LNCAP (cell line): ENCODE measurements at regions not wholly inside any gene's neighbourhood (a gene's known extent, or its start where the extent isn't known, plus 50 kb on each side); places are given as distances from the start of the nearest gene placed in this dataset.

Experiments used
- TF ChIP-seq, protein P1 (sequence below): fragments of 450-650 bp; IDR thresholded peaks from 2 replicates; pipeline ENCODE4 v1.5.1; 2017; ENCODE audit warnings: mild to moderate bottlenecking

- TF ChIP-seq, protein P1, sequence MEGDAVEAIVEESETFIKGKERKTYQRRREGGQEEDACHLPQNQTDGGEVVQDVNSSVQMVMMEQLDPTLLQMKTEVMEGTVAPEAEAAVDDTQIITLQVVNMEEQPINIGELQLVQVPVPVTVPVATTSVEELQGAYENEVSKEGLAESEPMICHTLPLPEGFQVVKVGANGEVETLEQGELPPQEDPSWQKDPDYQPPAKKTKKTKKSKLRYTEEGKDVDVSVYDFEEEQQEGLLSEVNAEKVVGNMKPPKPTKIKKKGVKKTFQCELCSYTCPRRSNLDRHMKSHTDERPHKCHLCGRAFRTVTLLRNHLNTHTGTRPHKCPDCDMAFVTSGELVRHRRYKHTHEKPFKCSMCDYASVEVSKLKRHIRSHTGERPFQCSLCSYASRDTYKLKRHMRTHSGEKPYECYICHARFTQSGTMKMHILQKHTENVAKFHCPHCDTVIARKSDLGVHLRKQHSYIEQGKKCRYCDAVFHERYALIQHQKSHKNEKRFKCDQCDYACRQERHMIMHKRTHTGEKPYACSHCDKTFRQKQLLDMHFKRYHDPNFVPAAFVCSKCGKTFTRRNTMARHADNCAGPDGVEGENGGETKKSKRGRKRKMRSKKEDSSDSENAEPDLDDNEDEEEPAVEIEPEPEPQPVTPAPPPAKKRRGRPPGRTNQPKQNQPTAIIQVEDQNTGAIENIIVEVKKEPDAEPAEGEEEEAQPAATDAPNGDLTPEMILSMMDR = no peak
Measured at GRCh38 chr10:106076496-106076895, 1088.0 kb downstream of the SORCS1 start.

GRCh38 chr10:106053061-106053460 is 1111.4 kb downstream of the SORCS1 start:
- TF ChIP-seq, protein P1 = no peak

- TF ChIP-seq, protein P1 = no peak
Measured at GRCh38 chr10:106044503-106044902, 1120.0 kb downstream of the SORCS1 start.

DNA sequence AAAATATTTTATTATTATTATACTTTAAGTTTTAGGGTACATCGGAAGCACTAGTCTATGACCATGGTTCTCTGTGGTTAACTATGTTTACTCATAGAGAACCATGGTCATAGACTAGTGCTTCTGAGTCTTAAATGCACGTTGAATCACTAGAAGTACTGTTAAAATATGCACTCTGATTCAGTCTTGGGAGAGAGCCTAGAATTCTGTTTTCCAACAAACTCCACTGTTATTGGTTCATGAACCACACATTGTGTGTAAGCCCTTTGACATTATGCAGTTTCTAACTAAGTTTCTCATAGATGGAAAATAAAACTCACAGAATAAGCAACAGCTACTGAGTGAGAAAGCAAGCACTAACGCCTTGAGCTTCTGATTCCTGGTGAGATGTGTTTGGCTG is 1120.6 kb downstream of the SORCS1 start:
- TF ChIP-seq, protein P1 = no peak

- TF ChIP-seq, protein P1 = no peak
Measured at GRCh38 chr10:106038246-106038645, 1126.3 kb downstream of the SORCS1 start.

- TF ChIP-seq, protein P1 = no peak
Measured at GRCh38 chr10:106033065-106033464, 1131.4 kb downstream of the SORCS1 start.

GRCh38 chr10:106032450-106033002 is 1132.0 kb downstream of the SORCS1 start:
- TF ChIP-seq, protein P1 = no peak

- TF ChIP-seq, protein P1 = no peak
Measured at GRCh38 chr10:106027240-106027639, 1137.3 kb downstream of the SORCS1 start.
